ENCODE measurements at regions not wholly inside any gene's neighbourhood (a gene's known extent, or its start where the extent isn't known, plus 50 kb on each side); places are given as distances from the start of the nearest gene placed in this dataset.
"Not testable (repeated sequence)": the region's sequence is repeated elsewhere in the genome, so short reads cannot be mapped to it uniquely, and the experiment has no call there.

DNA sequence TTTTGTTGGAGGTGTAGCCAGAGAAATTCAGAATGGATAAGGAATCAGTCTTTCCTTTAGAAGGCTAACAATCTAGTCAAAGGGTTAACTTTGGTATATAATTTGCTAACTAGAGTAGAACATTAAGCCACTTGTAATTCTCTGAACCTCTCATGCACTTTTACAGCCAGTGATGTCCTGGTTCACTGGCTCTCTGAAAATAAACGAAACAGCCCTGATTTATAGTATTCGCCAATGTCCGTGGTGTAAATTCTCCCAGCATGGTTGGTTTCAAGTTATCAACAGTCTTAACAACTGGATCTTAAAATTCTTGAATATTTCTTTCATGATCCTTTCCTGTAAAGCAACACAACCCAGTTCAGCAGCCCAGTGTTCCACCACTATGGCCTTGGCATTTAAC lies 500.4 kb upstream of the CDIN1 start:
- no peak for DNase-seq

DNA sequence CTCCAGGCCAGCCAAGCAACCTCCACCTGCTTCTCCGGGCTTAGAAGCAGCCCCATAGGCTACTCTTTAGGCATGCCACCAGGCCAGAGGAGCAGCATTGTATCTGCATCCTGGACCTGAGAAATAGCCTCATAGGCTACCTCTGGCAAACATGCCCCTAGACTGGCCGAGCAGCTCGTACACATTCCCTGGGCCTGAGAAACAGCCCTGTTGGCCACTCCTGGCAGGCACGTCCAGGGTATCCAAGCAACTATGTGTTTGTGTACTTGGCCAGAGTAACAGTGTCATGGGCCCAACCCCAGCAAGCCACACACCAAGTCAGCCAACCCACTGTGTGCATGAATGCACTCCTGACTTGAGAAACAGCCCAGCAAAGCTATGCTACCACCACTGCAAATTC lies 498.7 kb upstream of the CDIN1 start:
- no peak for DNase-seq

DNA sequence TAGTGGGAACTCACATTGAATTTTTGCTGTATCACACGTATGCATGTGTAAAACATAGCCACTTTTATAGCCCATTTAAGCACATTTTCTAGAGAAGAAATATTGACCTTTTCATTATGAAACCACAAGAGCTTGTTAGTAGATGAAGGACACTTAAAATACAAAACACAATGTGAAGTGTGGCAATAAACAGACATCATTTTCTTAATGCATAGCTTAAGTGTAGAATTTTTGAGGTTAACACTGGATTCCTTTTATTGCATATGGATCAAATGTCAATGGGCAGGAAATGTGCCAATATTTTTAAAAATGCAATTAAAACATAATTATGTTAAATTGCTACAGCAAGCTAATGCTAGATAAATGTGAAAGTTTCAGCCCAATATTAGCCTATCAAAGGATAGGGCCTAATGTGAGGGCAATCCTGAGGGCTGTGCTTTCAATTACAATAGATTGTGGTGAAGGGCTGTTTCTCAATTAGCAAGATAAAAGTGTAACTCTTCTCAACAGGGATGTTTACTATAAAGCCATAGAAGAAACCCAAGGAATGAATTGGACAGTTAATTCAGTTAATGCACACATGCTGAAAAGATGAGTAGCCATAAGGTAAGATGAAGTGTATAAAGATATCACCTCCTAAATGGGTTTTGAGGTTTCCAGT lies 489.0 kb upstream of the CDIN1 start:
- DNase-seq = no peak

DNA sequence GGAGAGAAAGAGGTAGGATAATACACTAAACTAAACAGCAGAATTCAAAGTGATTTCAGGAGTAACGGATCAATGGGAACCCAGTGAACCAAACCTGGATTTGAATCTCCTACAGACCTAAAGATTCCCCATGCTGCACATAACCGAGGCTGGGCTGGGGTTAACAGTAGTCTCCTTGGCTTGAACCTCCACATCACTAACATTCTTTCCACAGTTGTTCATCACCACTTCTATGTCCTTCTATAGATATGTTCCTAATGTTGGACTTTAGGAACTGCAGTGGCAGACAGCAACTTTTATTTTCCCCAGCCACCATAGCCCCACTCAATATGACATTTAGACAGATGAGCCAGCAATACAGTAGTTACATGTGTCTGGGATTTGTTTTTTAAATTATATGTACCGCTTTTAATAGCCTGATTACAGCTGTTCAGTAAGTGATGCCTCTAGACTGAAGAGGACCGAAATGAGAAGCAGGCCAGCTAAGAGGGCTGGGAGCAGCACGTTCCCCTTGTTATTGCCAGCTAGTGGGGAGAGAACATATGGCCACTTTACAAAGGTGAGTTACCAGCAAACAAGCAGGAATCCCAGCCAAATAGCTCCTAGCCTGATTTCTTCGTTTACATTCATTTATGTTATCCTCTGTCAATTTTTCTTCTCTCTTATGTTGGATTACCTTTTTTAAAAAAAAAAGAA lies 472.6 kb upstream of the CDIN1 start:
- DNase-seq = no peak

DNA sequence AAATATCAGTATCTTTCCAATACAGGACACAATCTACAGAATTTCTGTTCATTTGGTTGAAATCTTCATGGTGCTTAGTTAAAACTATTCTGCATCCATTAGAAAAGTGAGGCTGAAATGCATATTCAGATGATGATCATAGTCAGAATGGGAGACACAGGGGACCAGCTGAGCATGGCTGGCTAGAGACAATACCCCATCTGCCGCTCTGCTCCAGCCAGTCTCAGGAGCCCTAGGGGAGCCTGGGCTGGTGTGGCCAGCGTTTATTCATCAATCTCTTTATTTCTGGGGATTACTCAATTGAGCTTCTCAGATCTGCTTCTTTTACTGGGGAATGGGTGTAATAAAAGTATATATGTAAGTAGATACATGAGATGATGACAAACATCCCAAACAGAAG lies 470.9 kb upstream of the CDIN1 start:
- no peak for DNase-seq

DNA sequence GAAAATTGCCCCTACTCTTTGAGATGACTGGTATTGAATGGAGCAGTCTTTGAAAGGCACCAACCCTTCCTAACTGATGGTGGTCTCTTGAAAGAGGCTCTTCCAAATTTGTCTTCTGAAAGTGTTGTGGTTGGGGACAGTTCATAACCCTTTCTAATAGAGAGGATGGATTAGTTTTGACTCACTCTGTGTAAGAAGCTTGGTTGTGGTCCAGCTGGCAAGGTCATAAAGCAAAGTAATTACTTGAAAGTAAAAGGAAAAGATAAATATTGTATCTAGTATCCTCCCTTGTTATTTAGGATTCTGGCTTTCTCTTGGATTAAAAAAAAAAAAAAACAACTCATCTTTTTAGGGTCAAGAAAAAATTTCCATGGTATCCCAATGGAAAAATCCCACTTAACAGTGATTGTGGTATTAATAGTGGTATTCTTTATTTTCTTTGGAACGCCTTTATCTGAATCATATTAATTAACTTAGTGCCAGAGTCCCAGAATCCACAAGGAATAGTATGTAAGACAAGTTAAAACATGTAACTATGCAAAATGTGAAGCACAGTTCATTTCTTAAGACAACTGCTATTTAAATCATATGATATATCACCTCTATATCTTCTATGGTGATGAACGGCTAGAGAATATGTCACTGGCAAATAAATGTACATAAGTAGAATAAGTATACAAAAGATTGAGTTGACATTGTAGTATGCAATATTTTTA lies 469.3 kb upstream of the CDIN1 start:
- no peak for DNase-seq

DNA sequence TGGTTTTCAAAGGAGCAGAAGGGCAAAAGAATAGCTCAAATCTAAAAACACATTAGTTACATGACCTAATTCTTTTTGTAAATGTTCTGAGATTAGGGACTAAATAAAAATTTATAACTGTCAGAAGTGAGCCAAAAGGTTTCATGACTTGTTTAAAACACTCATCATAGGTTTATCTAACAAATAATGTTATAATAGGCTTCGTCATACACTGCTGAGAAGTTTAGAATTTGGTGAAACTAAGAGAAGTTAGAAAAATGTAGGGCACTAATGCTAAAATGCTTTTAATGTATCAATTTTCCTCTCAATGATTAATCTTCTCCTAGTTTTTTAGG lies 468.8 kb upstream of the CDIN1 start:
- DNase-seq = no peak

DNA sequence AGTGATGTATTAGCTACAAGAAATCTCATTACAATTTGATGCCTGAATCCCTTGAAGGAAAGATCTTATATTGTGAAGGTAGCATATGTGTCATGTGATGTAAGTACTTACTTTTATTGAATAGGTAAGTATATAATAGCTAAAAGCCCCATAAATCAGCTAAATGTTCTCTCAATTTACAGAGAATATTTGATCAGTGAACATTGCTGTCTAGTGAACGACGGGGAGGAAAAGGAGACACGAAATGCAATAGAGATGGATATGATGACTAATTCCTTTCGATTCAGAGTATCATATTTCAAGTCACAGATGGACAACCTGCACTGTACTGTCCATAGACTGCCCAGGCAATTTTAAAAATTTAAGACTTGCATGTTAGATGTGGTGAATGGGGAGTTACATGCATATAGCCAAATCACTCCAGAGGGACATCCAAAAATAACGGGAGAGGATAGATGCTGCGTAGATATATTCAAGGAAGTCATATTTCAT lies 462.1 kb upstream of the CDIN1 start:
- no peak for DNase-seq

DNA sequence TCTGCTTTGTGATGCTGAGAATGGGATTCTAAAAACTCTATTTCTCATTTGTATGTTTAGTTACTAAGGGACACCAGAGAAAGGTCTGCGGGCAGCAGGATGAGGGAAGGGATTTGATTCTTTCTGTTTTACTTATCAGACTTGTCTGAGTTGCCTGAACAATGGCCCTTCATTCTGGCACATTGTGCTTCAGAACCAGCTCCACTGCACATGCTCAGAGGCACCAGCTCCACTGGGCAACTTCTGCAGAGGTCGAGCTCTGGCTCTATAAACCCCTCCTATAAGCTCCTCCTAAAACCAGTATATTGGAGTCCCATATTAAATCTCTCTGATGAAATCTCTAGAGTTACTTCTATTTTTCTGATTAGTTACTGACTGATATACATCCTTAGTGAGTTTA lies 453.2 kb upstream of the CDIN1 start:
- no peak for DNase-seq

DNA sequence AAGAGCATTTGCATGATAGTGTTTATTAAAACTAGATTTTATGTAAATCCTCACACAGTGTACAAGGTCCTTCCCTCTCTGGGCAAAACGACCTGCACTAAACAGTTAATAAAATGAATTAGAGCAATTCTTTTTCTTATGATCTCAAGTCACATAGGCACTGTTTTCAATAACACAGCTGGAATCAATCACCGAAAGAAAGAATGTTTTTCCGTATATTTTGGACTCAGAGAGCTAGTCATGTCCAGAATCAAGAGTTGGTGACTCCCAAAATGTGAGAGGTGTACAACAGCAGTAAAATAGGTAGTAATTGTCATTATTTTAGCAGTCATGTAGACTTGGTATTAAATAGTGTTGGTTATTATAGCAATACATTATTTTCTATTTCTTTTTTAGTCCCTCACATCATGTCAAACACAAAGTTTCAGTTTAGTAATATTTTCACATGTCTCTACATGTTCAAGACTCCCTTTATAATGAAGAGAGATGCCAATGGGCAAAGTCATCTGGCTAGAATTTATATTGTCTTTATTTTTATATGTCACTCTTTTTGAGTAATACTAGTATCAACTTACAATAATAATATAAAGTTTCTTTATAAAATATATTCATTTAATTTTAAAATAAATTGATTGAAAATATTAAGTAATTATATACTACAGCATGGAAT lies 448.6 kb upstream of the CDIN1 start:
- DNase-seq = no peak

DNA sequence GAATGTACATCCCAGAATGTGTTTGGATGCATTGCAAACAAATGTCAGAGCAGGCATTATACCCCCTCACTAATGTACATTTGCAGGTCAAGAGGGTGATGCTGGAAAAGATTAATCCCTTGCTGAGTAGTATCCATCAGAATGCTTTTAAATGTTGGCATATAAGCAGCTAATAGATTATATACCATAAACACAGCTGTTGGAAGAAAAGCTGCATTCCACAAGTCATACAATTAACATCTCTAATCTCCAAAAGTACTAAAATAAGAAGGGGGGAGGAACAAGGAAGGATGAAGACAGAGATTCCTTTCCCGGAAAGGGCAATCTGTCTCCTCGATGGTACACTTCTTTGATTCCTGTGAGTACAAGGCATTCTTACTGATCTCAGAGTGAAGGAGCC lies 445.7 kb upstream of the CDIN1 start:
- no peak for DNase-seq

DNA sequence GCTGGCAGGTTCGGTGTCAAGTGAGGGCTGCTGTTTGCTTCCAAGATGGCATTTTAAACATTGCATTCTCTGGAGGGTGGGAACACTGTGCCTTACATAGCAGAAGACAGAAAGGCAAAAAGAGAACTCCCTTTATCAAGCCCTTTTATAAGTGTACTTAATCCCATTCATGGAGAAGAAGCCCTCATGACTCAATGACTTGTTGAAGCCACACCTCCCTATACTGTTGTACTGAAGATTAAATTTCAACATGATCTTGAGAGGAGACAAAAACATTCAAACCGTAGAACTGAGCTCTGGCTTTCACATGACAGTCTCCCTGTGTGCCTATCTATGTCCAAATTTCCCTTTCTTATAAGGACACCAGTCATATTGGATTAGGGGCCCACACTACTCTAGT lies 443.4 kb upstream of the CDIN1 start:
- DNase-seq = no peak

DNA sequence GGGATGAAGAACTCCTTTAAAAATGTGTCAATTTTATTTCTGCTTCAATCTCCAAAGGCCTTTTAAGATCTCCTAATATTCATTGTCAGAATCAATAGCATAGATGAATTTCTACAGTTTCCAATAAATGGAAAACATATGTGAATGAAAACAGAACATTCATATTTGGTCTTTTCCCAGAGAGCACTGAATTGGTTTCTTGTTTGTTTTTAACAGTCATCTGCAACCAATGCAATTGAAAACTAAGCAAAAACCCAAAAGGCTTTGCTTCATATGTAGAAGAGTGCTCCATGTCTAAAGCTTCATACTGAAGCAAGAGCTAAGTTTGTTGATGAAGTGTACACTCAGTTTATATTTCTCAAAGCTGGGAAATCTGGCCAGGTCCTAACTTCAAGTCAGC lies 426.5 kb upstream of the CDIN1 start:
- DNase-seq = no peak

DNA sequence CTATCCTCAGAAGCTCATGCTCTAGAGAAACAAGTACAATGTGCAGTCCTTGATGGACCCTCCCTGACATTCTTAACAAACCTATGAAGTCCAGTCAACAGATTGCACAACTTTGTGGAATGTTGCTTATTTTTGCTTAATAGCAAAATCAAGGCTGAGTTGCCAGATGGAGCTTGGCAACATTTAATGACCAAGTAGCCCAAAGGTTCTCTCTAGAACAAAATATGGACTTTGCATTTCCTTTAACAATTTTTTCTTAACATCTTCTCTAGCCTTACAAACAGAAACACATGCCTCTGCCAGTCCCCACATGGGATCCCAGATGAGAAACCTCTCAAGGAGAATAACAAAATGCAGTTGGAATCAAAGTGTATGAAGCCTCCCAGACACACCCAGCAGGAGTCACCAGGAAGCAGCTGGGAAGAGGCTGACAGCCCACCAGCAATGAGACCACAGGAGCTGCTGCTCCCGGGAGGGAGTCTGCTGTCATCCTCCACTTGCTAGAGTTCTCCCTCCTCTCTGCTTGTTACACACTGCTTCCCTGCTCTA lies 422.5 kb upstream of the CDIN1 start:
- no peak for DNase-seq

DNA sequence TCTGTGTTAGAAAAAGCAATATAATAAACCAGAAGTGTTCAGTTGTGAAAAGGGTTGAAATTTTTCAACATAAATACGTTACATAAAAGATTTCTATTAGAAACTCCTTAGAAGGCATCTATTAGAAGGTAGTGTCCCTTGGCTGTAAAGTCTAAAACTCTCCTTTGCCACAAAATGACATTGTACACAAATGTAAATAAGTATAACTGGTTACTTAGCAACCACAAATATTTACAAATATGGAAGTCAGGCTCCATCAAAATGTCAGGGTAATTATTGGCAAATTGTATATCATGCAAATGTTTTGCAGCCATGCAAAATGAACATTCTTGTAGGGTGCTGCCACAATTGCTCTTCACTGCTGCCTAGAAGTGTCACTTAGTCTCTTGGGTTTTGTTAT lies 419.1 kb upstream of the CDIN1 start:
- DNase-seq = no peak

DNA sequence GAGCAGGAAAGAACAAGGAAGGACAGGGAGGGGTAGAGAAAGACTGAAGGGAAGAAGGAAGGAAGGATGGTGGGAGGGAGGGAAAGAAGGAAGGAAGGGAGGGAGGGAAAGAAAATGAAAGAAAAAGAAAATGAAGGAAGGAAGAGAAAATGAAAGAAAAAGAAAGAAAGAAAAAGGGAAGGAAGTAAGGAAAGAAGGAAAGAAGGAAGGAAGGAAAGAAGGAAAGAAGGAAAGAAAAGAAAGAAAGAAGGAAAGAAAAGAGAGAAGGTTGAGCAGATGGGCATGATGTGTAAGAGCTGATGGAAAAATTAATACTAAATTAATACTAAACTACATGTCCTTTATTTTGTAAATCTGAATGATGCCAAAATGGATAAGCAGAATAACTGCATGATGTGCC lies 418.3 kb upstream of the CDIN1 start:
- no peak for DNase-seq

DNA sequence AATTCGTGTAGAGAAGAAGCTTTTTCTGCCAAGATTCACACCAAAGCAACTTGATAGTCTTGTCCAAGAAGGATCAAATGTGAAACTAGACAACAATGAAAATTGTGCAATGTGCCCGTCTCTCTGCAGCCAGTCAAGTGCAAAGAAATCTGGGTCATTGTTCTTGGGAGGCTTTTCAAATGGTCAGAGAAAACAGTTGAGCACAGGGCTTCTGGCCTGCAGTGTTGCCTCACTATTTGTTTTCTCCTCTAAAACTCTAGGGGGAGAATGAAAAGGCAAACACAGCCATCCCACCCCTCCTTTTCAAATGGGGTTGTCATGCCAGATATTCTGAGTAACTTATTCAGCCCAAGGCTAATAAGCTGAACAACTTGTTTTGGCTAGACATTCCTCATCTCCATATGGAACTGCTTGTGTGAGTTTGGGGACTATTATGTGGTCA lies 417.6 kb upstream of the CDIN1 start:
- no peak for DNase-seq

DNA sequence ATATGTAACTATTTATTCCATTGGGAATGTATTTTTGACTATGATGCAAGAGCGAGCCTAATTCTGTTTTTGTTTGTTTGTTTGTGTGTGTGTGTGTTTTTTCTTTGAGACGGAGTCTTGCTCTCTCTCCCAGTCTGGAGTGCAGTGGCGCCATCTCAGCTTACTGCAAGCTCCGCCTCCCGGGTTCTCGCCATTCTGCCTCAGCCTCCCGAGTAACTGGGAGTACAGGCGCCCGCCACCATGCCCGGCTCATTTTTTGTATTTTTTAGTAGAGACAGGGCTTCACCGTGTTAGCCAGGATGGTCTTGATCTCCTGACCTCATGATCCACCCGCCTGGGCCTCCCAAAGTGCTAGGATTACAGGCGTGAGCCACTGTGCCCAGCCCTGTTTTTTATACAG lies 415.4 kb upstream of the CDIN1 start:
- not testable (repeated sequence) for DNase-seq

DNA sequence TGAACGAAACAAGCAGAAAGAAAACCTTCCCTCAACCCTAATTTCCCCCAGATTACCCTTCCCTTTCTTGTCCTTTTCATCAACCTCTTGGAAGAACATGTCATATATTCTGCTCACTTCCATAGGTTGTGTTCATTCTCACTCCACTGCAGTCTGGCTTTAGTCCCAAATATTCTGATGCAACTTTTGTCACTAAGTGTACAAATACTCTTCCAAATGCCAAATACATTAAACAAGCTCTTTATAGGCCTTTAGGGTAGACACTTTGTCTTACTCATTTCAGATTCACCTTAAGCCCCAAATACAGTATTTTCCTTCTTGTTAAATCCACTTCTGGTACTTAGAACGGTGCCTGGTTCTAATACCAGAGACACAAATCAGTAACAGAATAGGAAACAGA lies 406.5 kb upstream of the CDIN1 start:
- DNase-seq = no peak

DNA sequence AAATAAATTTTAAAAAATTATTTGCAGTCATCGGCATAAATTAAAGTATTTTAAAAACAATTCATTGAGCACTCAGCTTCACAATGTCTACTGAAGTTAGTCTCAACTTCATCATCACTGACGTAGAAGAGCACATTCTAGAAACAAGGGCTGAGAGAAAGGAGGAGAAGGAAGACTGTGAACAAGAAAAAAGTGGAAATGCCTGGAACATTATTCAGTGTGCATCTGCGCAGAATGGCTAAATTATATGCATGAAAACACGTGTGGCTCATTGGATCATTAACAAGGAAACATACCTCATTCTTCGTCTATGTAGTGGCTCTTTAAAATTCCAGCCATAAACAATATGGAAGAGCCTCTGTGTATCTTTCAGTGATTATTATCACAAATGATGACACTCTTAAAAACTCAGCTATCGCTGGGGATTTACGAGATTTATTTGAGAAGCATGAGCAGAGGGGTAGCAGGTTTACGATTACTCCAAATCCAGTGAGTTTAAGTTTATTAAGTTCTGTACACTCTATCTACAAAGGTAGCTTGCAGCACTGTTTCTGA lies 404.2 kb upstream of the CDIN1 start:
- no peak for DNase-seq

DNA sequence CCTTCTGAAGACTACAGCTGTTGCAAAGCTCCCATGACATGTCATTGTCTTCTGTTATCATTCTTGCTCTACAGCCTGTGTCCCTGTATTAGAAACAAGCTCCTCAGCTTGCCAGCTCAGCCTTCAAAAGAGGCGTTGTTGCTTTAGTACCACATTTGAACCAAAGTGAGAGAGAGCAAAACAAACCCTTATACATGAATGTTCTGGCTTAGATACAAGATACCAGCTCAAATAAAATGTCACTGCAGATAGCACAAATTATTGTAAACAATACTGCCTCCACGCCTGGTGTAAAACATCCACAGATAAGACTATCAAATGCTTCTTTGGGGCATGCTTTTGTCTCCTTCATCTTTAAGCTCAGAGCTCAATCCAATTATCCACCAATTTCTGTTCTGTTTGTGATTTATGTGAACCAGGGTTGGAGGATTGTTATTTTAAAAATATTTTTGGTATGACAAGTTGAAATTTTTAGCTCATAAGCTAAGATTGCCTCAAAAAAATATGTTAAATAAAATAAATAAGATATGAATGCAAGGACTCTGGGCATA lies 403.6 kb upstream of the CDIN1 start:
- peak; percentile 32 for DNase-seq

DNA sequence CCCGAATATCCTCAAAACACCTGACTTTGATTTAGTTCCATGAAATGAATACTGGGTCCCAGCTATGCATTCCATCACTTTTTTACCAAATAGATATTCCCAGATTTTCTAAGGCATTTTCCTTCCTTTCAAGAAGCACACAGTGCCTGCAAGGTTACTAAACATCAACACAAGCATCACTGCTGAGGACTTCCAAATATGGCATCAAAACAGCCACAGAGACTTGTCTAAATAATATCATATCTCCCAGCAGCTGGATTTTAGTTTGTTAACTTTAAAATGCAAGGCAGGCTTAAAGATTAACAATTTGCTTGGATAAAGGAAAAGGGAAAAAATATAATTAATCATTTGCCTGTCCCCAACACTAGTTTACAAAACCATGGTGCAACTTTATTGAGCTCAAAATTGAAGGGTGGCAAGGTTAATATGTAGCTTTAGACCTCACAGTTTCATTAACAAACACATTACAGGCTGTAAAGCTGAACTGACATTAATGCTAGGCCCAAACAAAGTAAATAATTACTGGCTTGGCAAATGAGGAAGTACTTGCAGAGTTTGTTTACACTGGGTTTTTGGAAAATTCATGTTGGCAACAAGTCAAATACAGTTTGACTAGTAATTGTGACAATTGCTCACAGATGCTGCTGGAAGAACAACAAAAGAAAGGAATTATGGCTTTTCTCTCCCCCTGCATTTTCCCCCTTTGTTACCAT lies 401.7 kb upstream of the CDIN1 start:
- DNase-seq = no peak
